Lower lobe of right lung (tissue), 2 donors: ENCODE measurements at regions not wholly inside any gene's neighbourhood (a gene's known extent, or its start where the extent isn't known, plus 50 kb on each side); places are given as distances from the start of the nearest gene placed in this dataset.

Source experiments
- ATAC-seq, 2 donors: fragments of 200-7000 bp; cut with Tn5 transposase; one replicate each; pipeline ENCODE4 v1.9.1; 2020 to 2022; ENCODE audit warnings: mild to moderate bottlenecking in 2 of 2, moderate library complexity in 2 of 2
- DNase-seq: peaks from one replicate; pipeline ENCODE4 v3.0.0-alpha.2; 2020
- H3K27ac ChIP-seq: fragments of 200-600 bp; one replicate; pipeline ENCODE4 v1.8.0; 2022
- H3K27me3 ChIP-seq: fragments of 200-600 bp; one replicate; pipeline ENCODE4 v1.8.0; 2022; ENCODE audit warnings: low read depth
- H3K36me3 ChIP-seq: fragments of 200-600 bp; one replicate; pipeline ENCODE4 v1.8.0; 2022; ENCODE audit warnings: mild to moderate bottlenecking
- H3K4me1 ChIP-seq: fragments of 200-600 bp; one replicate; pipeline ENCODE4 v1.8.0; 2022
- H3K4me3 ChIP-seq: fragments of 200-600 bp; one replicate; pipeline ENCODE4 v1.8.0; 2022; ENCODE audit warnings: mild to moderate bottlenecking
- H3K9me3 ChIP-seq: fragments of 200-600 bp; one replicate; pipeline ENCODE4 v1.8.0; 2022
- CTCF ChIP-seq: fragments of 200-600 bp; IDR thresholded peaks from one replicate; pipeline ENCODE4 v1.8.0; 2022; ENCODE audit warnings: antibody characterized with exemption, mild to moderate bottlenecking
- intact Hi-C: fragments of 100-400 bp; cut with DNase I; formaldehyde crosslinking; loops from one replicate; pipeline ENCODE4 v1.11.0; 2022
- donor health status: DM: no; HTN: yes; CAD: no; lungs with severe emphysema.

GRCh38 chr10:2471811-2472210, 595.5 kb upstream of the PFKP start:
- Histone ChIP-seq H3K4me3 (no peak overlapping the region), H3K36me3 (no peaks in the 10 kb centered on the region), H3K27ac (no peak overlapping the region), H3K27me3 (no peaks in the 10 kb centered on the region), H3K4me1 (no peaks in the 10 kb centered on the region), H3K9me3 (no peaks in the 10 kb centered on the region)
- intact Hi-C loops = no loop called here
- ATAC-seq = no peak
- no peak for TF ChIP-seq CTCF
- DNase-seq = no peak

GRCh38 chr10:2469802-2470201, 597.5 kb upstream of the PFKP start:
- Histone ChIP-seq H3K4me3 (no peak overlapping the region), H3K36me3 (no peaks in the 10 kb centered on the region), H3K27me3 (no peaks in the 10 kb centered on the region), H3K9me3 (no peaks in the 10 kb centered on the region), H3K4me1 (no peaks in the 10 kb centered on the region), H3K27ac (no peak overlapping the region)
- intact Hi-C loops = no loop called here
- TF ChIP-seq CTCF = no peak
- DNase-seq = no peak
- no peak for ATAC-seq

GRCh38 chr10:2464483-2464882, 602.9 kb upstream of the PFKP start:
- ATAC-seq (no peak), DNase-seq (no peak)
- H3K4me3 ChIP-seq = no peak overlapping the region
- no peak for TF ChIP-seq CTCF
- H3K36me3 ChIP-seq = no peaks in the 10 kb centered on the region
- H3K27me3 ChIP-seq = no peaks in the 10 kb centered on the region
- no peaks in the 10 kb centered on the region for H3K9me3 ChIP-seq
- H3K4me1 ChIP-seq = no peaks in the 10 kb centered on the region
- intact Hi-C loops = no loop called here
- H3K27ac ChIP-seq = no peak overlapping the region

- intact Hi-C loops = no loop called here
- no peaks in the 10 kb centered on the region for H3K27me3 ChIP-seq
- no peak overlapping the region for H3K4me3 ChIP-seq
- DNase-seq = no peak
- no peaks in the 10 kb centered on the region for H3K9me3 ChIP-seq
- no peaks in the 10 kb centered on the region for H3K4me1 ChIP-seq
- ATAC-seq = no peak
- no peaks in the 10 kb centered on the region for H3K36me3 ChIP-seq
- TF ChIP-seq CTCF = no peak
- no peak overlapping the region for H3K27ac ChIP-seq
These were observed 604.0 kb upstream of the PFKP start for GRCh38 chr10:2463316-2463715.

- DNase-seq (no peak), ATAC-seq (no peak)
- H3K9me3 ChIP-seq = no peaks in the 10 kb centered on the region
- intact Hi-C loops = no loop called here
- H3K4me3 ChIP-seq = no peak overlapping the region
- H3K36me3 ChIP-seq = no peaks in the 10 kb centered on the region
- TF ChIP-seq CTCF = no peak
- no peaks in the 10 kb centered on the region for H3K27me3 ChIP-seq
- H3K4me1 ChIP-seq = no peaks in the 10 kb centered on the region
- H3K27ac ChIP-seq = no peak overlapping the region
These were observed 604.8 kb upstream of the PFKP start for GRCh38 chr10:2462581-2462980.

- Histone ChIP-seq H3K9me3 (no peaks in the 10 kb centered on the region), H3K27ac (no peak overlapping the region), H3K36me3 (no peaks in the 10 kb centered on the region), H3K4me1 (no peaks in the 10 kb centered on the region), H3K27me3 (no peaks in the 10 kb centered on the region), H3K4me3 (no peak overlapping the region)
- ATAC-seq (no peak), DNase-seq (no peak)
- TF ChIP-seq CTCF = no peak
- intact Hi-C loops = no loop called here
These were observed 606.5 kb upstream of the PFKP start for GRCh38 chr10:2460812-2461211.
